Esophagus muscularis mucosa (tissue), 3 donors: ENCODE measurements at regions not wholly inside any gene's neighbourhood (a gene's known extent, or its start where the extent isn't known, plus 50 kb on each side); places are given as distances from the start of the nearest gene placed in this dataset.

Source experiments
- CTCF ChIP-seq, 3 experiments: fragments of 200-600 bp in 2 of 3; fragments of 450-650 bp in 1 of 3; sonication (generic) in 2 of 3; IDR thresholded peaks; one replicate each; pipeline ENCODE4 v1.5.1; 2017 to 2019; ENCODE audit warnings: antibody characterized with exemption in 3 of 3, mild to moderate bottlenecking in 2 of 3, moderate library complexity in 1 of 3
- POLR2A ChIP-seq: fragments of 450-650 bp; IDR thresholded peaks from one replicate; pipeline ENCODE4 v1.6.1; 2017; ENCODE audit warnings: antibody characterized with exemption, moderate library complexity, mild to moderate bottlenecking, low read depth

GRCh38 chr10:37634351-37634880 is 223.0 kb downstream of the ZNF248 start:
- no peak for TF ChIP-seq CTCF (IDR thresholded peaks at IDR 0.05)
- TF ChIP-seq POLR2A: no peak
